ENCODE measurements at regions not wholly inside any gene's neighbourhood (a gene's known extent, or its start where the extent isn't known, plus 50 kb on each side); places are given as distances from the start of the nearest gene placed in this dataset.

DNA sequence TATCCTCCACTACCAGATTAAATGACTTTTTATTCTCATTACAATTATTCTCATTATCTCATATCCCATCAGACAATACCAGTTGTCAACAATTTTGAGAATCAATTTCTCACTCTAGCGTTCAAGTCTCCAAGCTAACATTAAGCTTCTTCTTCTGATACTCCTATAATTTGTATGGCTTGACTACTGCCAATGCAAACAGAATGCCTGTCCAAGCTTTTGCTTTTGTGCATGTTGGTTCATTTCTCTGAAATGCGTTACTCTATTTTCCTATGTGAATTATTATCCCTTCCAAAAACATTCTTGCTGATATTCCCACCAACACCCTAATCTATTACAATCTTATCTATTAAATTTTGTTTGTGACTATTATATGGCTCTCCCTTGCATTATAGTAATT lies 1602.3 kb downstream of the C4orf33 start:
- Histone ChIP-seq H3K4me1 (ENCODE audit: insufficient read depth) (no peaks in the 10 kb centered on the region), H3K4me2 (no peak overlapping the region), H3K27ac (no peak overlapping the region), H3K9me3 (ENCODE audit: low read depth) (no peaks in the 10 kb centered on the region), H3K79me2 (no peaks in the 10 kb centered on the region), H3K9me2 (replicated peaks; ENCODE audit: insufficient read depth) (no peaks in the 10 kb centered on the region), H3K36me3 (replicated peaks; ENCODE audit: insufficient read depth, low read depth) (no peaks in the 10 kb centered on the region), H2AFZ (no peak overlapping the region), H3K27me3 (no peaks in the 10 kb centered on the region), H4K20me1 (ENCODE audit: insufficient read depth, poor library complexity, severe bottlenecking) (no peaks in the 10 kb centered on the region), H3K4me3 (no peak overlapping the region)
- TF ChIP-seq EZH2phosphoT487 (IDR thresholded peaks at IDR 0.05; ENCODE audit: low read depth, severe bottlenecking, unreplicated experiment) (no peak), EZH2 (IDR thresholded peaks at IDR 0.05; ENCODE audit: borderline replicate concordance) (no peak)
- TF ChIP-seq, protein P1, sequence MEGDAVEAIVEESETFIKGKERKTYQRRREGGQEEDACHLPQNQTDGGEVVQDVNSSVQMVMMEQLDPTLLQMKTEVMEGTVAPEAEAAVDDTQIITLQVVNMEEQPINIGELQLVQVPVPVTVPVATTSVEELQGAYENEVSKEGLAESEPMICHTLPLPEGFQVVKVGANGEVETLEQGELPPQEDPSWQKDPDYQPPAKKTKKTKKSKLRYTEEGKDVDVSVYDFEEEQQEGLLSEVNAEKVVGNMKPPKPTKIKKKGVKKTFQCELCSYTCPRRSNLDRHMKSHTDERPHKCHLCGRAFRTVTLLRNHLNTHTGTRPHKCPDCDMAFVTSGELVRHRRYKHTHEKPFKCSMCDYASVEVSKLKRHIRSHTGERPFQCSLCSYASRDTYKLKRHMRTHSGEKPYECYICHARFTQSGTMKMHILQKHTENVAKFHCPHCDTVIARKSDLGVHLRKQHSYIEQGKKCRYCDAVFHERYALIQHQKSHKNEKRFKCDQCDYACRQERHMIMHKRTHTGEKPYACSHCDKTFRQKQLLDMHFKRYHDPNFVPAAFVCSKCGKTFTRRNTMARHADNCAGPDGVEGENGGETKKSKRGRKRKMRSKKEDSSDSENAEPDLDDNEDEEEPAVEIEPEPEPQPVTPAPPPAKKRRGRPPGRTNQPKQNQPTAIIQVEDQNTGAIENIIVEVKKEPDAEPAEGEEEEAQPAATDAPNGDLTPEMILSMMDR (IDR thresholded peaks at IDR 0.05; ENCODE audit: poor library complexity), result no peak
- DNase-seq (ENCODE audit: low spot score), result no peak
- WGBS (ENCODE audit: low lambda C conversion rate, missing lambda C conversion rate), result 95% methylated on average over 2 of the region's 2 CpGs

DNA sequence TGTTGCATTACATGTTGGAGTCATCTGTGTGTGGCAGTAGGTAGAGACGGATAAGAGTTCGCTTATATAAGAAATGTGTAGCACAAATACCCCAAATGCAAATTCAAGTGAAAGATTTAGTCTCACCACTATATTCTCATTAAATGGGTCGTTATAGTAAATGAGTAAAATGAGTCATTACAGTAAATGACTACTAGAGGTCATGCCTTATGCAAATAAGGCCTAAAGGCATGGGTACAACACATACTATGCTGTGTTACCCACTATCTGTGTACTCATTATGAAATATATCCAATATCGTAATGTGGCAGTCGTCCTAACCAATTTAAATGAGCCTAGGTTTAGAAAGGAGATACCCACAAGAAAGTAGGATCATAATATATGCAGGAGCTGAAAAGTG lies 1603.1 kb downstream of the C4orf33 start:
- no peaks in the 10 kb centered on the region for H3K27me3 ChIP-seq
- no peak overlapping the region for H2AFZ ChIP-seq
- H3K9me3 ChIP-seq (ENCODE audit: low read depth), result no peaks in the 10 kb centered on the region
- H3K4me2 ChIP-seq, result no peak overlapping the region
- H3K27ac ChIP-seq, result no peak overlapping the region
- H3K4me1 ChIP-seq (ENCODE audit: insufficient read depth), result no peaks in the 10 kb centered on the region
- H4K20me1 ChIP-seq (ENCODE audit: insufficient read depth, poor library complexity, severe bottlenecking), result no peaks in the 10 kb centered on the region
- WGBS (ENCODE audit: low lambda C conversion rate, missing lambda C conversion rate), result 52% methylated on average over 5 of the region's 5 CpGs
- H3K79me2 ChIP-seq, result no peaks in the 10 kb centered on the region
- no peak for DNase-seq (ENCODE audit: low spot score)
- H3K9me2 ChIP-seq (replicated peaks; ENCODE audit: insufficient read depth), result no peaks in the 10 kb centered on the region
- TF ChIP-seq EZH2 (IDR thresholded peaks at IDR 0.05; ENCODE audit: borderline replicate concordance), result no peak
- TF ChIP-seq, protein P1 (IDR thresholded peaks at IDR 0.05; ENCODE audit: poor library complexity), result no peak
- no peak for TF ChIP-seq EZH2phosphoT487 (IDR thresholded peaks at IDR 0.05; ENCODE audit: low read depth, severe bottlenecking, unreplicated experiment)
- no peaks in the 10 kb centered on the region for H3K36me3 ChIP-seq (replicated peaks; ENCODE audit: insufficient read depth, low read depth)
- H3K4me3 ChIP-seq, result no peak overlapping the region

DNA sequence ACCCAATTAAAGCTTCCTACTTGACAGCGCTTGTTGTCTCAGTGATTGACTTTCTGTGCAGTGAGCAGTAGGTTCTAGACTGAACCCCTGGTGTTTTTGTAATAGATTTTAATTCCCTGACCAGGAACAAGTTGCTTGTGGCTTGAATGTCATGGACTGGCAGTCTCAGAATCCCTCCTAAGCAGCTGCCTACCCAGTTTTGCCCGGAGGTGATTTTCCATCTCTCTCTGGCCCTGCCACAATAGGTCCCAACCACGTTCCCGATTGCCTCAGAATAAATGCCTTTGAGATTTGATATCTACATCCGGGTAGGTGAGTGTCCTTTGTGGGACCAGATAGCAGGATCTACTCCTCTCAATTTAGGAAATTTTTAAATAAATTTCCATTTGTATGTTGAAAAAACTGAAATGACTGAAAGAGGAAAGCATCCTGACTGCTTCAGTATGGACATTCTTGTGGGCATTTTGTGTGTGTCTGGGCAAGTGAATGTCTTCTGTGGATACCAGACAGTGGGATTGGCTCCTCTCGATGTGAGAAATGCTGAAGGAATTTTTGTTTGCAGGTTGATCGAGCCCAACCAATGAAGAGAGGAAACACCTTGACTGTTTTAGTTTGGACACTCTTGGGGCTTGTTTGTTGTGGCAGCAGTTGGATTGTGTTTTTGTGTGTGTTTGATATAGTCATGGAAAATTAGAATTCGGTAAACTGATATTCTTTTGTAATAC lies 1607.4 kb downstream of the C4orf33 start:
- no peak overlapping the region for H3K27ac ChIP-seq

More for the DNA sequence above, 1607.4 kb downstream of the C4orf33 start:
- 92% methylated on average over 8 of the region's 8 CpGs for WGBS (ENCODE audit: low lambda C conversion rate, missing lambda C conversion rate)
- H3K4me3 ChIP-seq, result no peak overlapping the region
- H2AFZ ChIP-seq, result no peak overlapping the region
- H3K9me3 ChIP-seq (ENCODE audit: low read depth), result no peaks in the 10 kb centered on the region
- H3K27me3 ChIP-seq, result no peaks in the 10 kb centered on the region
- no peak for DNase-seq (ENCODE audit: low spot score)
- no peaks in the 10 kb centered on the region for H3K9me2 ChIP-seq (replicated peaks; ENCODE audit: insufficient read depth)
- no peaks in the 10 kb centered on the region for H3K36me3 ChIP-seq (replicated peaks; ENCODE audit: insufficient read depth, low read depth)
- no peak overlapping the region for H3K4me2 ChIP-seq
- no peak for TF ChIP-seq EZH2 (IDR thresholded peaks at IDR 0.05; ENCODE audit: borderline replicate concordance)
- TF ChIP-seq, protein P1 (IDR thresholded peaks at IDR 0.05; ENCODE audit: poor library complexity), result no peak
- no peak for TF ChIP-seq EZH2phosphoT487 (IDR thresholded peaks at IDR 0.05; ENCODE audit: low read depth, severe bottlenecking, unreplicated experiment)
- no peaks in the 10 kb centered on the region for H3K4me1 ChIP-seq (ENCODE audit: insufficient read depth)
- H3K79me2 ChIP-seq, result no peaks in the 10 kb centered on the region
- no peaks in the 10 kb centered on the region for H4K20me1 ChIP-seq (ENCODE audit: insufficient read depth, poor library complexity, severe bottlenecking)

All from hepatocyte (in vitro differentiated cells).